Spleen (tissue), 11 donors: ENCODE measurements at regions not wholly inside any gene's neighbourhood (a gene's known extent, or its start where the extent isn't known, plus 50 kb on each side); places are given as distances from the start of the nearest gene placed in this dataset.

Source experiments
- DNase-seq: peaks from one replicate; pipeline ENCODE4 v3.0.0-alpha.2; 2020
- H3K27ac ChIP-seq, 8 donors: fragments of 200-600 bp; sonication (generic) in 7 of 8; 1 replicate in 4 of 8; 2 replicates in 4 of 8; pipeline versions ENCODE4 v1.5.0 to v1.8.0; 2016 to 2021; ENCODE audit warnings: inconsistent platforms in 4 of 8, mild to moderate bottlenecking in 4 of 8, moderate library complexity in 1 of 8
- H3K27me3 ChIP-seq, 7 donors: fragments of 200-600 bp; sonication (generic) in 6 of 7; replicated peaks in 1 of 7; 1 replicate in 4 of 7; 2 replicates in 3 of 7; pipeline versions ENCODE4 v1.5.0 to v1.8.0; 2016 to 2021; ENCODE audit warnings: inconsistent platforms in 3 of 7, mild to moderate bottlenecking in 1 of 7
- H3K36me3 ChIP-seq, 6 donors: fragments of 200-600 bp; sonication (generic) in 5 of 6; 1 replicate in 4 of 6; 2 replicates in 2 of 6; pipeline versions ENCODE4 v1.5.0 to v1.8.0; 2016 to 2021; ENCODE audit warnings: inconsistent platforms in 2 of 6
- H3K4me1 ChIP-seq, 6 donors: fragments of 200-600 bp; sonication (generic) in 5 of 6; 1 replicate in 3 of 6; 2 replicates in 3 of 6; pipeline versions ENCODE4 v1.5.0 to v1.8.0; 2016 to 2021; ENCODE audit warnings: inconsistent platforms in 3 of 6
- H3K4me3 ChIP-seq, 8 donors: fragments of 200-600 bp; sonication (generic) in 7 of 8; 1 replicate in 4 of 8; 2 replicates in 4 of 8; pipeline versions ENCODE4 v1.5.0 to v1.8.0; 2016 to 2021; ENCODE audit warnings: inconsistent platforms in 4 of 8, mild to moderate bottlenecking in 4 of 8, moderate library complexity in 2 of 8
- H3K9me3 ChIP-seq, 8 donors: fragments of 200-600 bp; sonication (generic) in 7 of 8; 1 replicate in 4 of 8; 2 replicates in 4 of 8; pipeline versions ENCODE4 v1.5.0 to v1.8.0; 2016 to 2021; ENCODE audit warnings: inconsistent platforms in 4 of 8
- CTCF ChIP-seq, 11 experiments: fragments of 200-600 bp in 7 of 11; fragments of 450-650 bp in 4 of 11; sonication (generic) in 4 of 11; IDR thresholded peaks in 8 of 11; conservative IDR thresholded peaks in 3 of 11; 1 replicate in 7 of 11; 2 replicates in 4 of 11; pipeline versions ENCODE4 v1.4.0 to v1.8.0; 2016 to 2021; ENCODE audit warnings: antibody characterized with exemption in 11 of 11, inconsistent platforms in 4 of 11, mild to moderate bottlenecking in 1 of 11
- POLR2A ChIP-seq, 3 donors: fragments of 450-650 bp; IDR thresholded peaks; one replicate each; pipeline ENCODE4 v1.5.1; 2017; ENCODE audit warnings: antibody characterized with exemption in 3 of 3, mild to moderate bottlenecking in 1 of 3
- POLR2AphosphoS5 ChIP-seq, 3 donors: sonication (generic); formaldehyde crosslinking; IDR thresholded peaks; one replicate each; pipeline ENCODE4 v1.5.1; 2017; ENCODE audit warnings: antibody characterized with exemption in 3 of 3
- WGBS, 5 donors: extraction: QIAGEN DNeasy Blood & Tissue Kit in 3 of 5; methylation state at CpG; one replicate each; pipeline versions ENCODE4 v1.1.5 to v1.1.7; 2013 to 2018; 5-methylcytosine and 5-hydroxymethylcytosine counted together
- intact Hi-C: fragments of 100-400 bp; cut with DNase I; formaldehyde crosslinking; loops from one replicate; pipeline ENCODE4 v1.15.0; 2023; ENCODE audit warnings: low total_unique reads
- donor health status: healthy with polysubstance abuse.
- donor health status: DM: no; HTN: no; CAD: no; lungs with moderate emphysema.
- donor health status: DM: no; HTN: no; CAD: no.
- donor health status: Bipolar disorder and iron deficiency.
- donor health status: healthy.
- donor health status: DM: no; HTN: no; CAD: no.
- donor health status: DM: yes; HTN: yes; CAD: no.

- Histone ChIP-seq H3K9me3 (no peaks in the 10 kb centered on the region), H3K4me1 (no peaks in the 10 kb centered on the region), H3K27ac (no peak overlapping the region), H3K4me3 (no peak overlapping the region), H3K36me3 (no peaks in the 10 kb centered on the region), H3K27me3 (peaks cover 0 to 12% (median 0%) of the 10 kb centered on the region in 7 donors)
- WGBS, 5 donors = 93 to 99% (median 94%) methylated on average over 2 of the region's 2 CpGs
- DNase-seq = no peak
- no peak for TF ChIP-seq POLR2AphosphoS5 (IDR thresholded peaks at IDR 0.05)
- no peak for TF ChIP-seq POLR2A (IDR thresholded peaks at IDR 0.05)
- no peak for TF ChIP-seq CTCF (IDR thresholded peaks at IDR 0.05 in 8 of 11, conservative IDR thresholded peaks at IDR 0.05 in 3 of 11)
- intact Hi-C loops = no loop called here
These were observed 264.5 kb downstream of the GATA3 start for GRCh38 chr10:8318956-8319355.

DNA sequence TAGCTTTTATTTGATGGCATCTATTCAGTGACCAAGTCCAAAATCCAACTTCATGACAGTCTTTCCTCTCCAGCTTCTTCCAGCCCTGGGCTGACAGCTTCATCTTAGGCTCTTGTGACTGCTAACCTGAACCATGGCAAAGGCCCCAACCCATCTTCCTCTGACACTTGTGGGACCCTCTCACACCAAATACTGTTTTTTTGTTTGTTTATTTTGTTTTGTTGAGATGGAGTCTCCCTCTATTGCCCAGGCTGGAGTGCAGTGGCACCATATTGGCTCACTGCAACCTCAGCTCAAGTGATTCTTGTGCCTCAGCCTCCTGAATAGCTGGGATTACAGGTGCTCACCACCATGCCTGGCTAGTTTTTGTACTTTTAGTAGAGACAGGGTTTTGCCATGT, 265.2 kb downstream of the GATA3 start:
- H3K36me3 ChIP-seq = no peaks in the 10 kb centered on the region
- no peak overlapping the region for H3K4me3 ChIP-seq
- TF ChIP-seq POLR2AphosphoS5 (IDR thresholded peaks at IDR 0.05) = no peak
- no peak for TF ChIP-seq CTCF (IDR thresholded peaks at IDR 0.05 in 8 of 11, conservative IDR thresholded peaks at IDR 0.05 in 3 of 11)
- no peak for TF ChIP-seq POLR2A (IDR thresholded peaks at IDR 0.05)
- intact Hi-C loops = no loop called here
- no peak overlapping the region for H3K27ac ChIP-seq
- DNase-seq = no peak
- H3K27me3 ChIP-seq = peaks cover 0 to 12% (median 0%) of the 10 kb centered on the region in 7 donors
- no peaks in the 10 kb centered on the region for H3K4me1 ChIP-seq
- H3K9me3 ChIP-seq = no peaks in the 10 kb centered on the region

DNA sequence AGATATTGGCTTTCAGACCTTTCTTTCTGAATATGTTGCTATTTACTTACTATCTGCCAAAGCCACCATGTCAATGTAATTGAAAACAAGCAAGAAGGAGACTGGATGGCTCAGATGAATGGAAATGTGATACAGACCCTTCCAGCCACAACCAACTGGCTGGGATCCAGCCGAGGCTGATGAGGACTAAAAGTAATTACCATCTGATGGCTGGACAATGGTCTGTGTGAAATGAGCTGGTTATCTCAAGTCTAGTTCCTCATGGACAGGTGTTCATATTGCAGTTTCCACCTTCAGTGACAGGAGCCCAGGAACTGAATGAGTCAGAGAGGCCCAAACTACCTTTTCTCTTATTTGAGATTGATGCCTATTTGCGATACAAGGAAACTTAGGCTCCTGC, 267.5 kb downstream of the GATA3 start:
- Histone ChIP-seq H3K4me3 (no peak overlapping the region), H3K4me1 (no peaks in the 10 kb centered on the region), H3K9me3 (no peaks in the 10 kb centered on the region), H3K27ac (no peak overlapping the region), H3K27me3 (peaks cover 0 to 27% (median 0%) of the 10 kb centered on the region in 7 donors), H3K36me3 (no peaks in the 10 kb centered on the region)
- intact Hi-C loops = no loop called here
- DNase-seq = no peak
- WGBS, 5 donors = 75 to 97% (median 88%) methylated on average over 2 of the region's 2 CpGs
- no peak for TF ChIP-seq POLR2A (IDR thresholded peaks at IDR 0.05)
- TF ChIP-seq POLR2AphosphoS5 (IDR thresholded peaks at IDR 0.05) = no peak
- TF ChIP-seq CTCF (IDR thresholded peaks at IDR 0.05 in 8 of 11, conservative IDR thresholded peaks at IDR 0.05 in 3 of 11) = no peak

DNA sequence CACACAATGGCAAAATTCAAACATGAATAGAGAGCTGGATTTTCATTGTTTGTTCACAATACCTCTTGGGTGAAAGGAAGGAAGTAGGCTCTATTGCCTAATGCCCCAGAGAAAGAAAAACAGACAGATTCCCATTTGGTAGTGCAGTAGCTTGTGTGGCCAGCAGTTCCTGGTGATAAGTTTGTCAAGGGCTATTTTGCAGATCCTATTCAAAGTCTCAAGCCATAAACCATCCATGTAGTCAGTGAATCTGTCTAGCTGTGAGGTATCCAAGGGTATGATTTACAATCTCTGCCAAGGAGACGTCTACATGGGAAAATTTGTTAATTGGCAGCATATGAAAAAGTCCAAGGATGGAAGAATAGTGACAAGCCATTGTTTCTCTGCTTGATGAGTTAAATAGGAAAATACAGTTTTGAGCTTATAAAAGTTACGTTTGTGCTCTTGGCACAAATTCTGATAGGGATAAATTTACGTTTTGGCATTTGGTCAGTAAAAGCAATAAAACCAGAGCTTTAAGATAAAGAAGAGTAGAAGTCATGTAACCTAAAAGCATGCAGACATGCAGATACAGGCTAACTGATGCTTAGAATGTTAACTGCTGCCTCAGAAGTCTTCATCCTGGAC, 269.1 kb downstream of the GATA3 start:
- no peaks in the 10 kb centered on the region for H3K9me3 ChIP-seq
- TF ChIP-seq POLR2AphosphoS5 (IDR thresholded peaks at IDR 0.05) = no peak
- TF ChIP-seq POLR2A (IDR thresholded peaks at IDR 0.05) = no peak
- no peak for TF ChIP-seq CTCF (IDR thresholded peaks at IDR 0.05 in 8 of 11, conservative IDR thresholded peaks at IDR 0.05 in 3 of 11)
- no peak overlapping the region for H3K27ac ChIP-seq
- 48 to 67% (median 53%) methylated on average over 3 of the region's 3 CpGs for WGBS, 5 donors
- H3K4me3 ChIP-seq = no peak overlapping the region
- no peaks in the 10 kb centered on the region for H3K4me1 ChIP-seq
- no peaks in the 10 kb centered on the region for H3K36me3 ChIP-seq
- intact Hi-C loops = no loop called here
- H3K27me3 ChIP-seq = peaks cover 0 to 27% (median 0%) of the 10 kb centered on the region in 7 donors
- DNase-seq = no peak
